Kidney tubule cell (primary cell): ENCODE measurements at regions not wholly inside any gene's neighbourhood (a gene's known extent, or its start where the extent isn't known, plus 50 kb on each side); places are given as distances from the start of the nearest gene placed in this dataset.

Experiments
- DNase-seq: peaks from one replicate; pipeline ENCODE4 v3.0.0-alpha.2; 2018; ENCODE audit warnings: low spot score

GRCh38 chr6:139852067-139852466 lies 477.6 kb upstream of the CITED2 start:
- DNase-seq = no peak

DNA sequence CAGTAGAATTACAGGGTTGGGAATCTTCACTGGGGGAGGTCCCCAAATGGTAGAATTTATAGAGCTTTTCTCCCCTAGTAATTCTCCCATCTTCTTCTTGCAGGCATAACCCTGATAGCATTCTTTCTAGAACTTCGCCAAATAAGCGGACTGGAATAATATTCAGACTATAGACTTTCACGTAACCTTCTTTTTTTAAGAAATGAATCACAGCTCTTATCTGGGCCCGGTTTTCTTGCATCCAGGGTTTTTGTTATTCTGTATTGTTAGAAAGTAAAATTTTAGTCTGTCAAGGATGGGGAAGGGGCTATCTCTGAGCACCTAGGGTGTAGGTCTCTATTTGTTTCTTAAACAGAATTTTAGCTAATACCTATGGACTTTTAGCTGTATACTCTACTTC lies 476.8 kb upstream of the CITED2 start:
- DNase-seq = no peak

DNA sequence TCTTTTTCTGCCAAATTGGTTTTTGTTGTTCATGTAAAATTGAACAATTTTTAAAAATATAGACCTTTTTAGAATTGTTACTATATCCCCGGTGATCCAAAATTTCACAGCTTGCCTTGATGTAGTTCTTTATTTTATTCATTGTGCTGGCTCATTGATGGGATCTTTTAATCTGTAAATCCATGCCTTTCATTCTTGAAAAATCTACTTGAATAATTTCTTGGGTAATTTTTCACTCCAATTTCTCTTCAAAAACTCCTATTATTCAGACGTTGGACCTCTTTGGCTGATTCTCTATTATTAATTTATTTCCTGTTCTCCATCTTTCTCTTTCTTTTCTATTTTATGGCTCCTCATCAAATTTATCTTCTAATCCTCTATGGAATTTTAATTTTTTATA lies 476.1 kb upstream of the CITED2 start:
- no peak for DNase-seq

DNA sequence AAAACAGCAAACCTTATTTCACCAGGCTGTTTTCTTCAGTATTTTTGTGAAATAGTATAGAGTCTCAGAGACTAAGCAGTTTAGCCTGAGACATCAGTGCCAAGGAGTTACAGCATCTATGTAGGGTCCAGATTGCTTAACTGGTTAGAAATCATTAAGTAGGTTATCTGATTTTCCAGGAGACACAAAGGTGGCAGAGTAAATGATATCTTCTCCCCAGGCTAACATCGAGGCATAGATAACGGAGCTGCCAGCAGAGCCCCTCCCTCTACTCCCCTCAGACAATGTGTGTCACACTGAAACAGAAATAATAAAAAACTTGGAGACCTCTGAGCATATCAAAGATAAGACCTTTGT lies 473.0 kb upstream of the CITED2 start:
- DNase-seq = no peak

GRCh38 chr6:139846538-139847456 lies 472.3 kb upstream of the CITED2 start:
- peak; percentile 54 for DNase-seq

DNA sequence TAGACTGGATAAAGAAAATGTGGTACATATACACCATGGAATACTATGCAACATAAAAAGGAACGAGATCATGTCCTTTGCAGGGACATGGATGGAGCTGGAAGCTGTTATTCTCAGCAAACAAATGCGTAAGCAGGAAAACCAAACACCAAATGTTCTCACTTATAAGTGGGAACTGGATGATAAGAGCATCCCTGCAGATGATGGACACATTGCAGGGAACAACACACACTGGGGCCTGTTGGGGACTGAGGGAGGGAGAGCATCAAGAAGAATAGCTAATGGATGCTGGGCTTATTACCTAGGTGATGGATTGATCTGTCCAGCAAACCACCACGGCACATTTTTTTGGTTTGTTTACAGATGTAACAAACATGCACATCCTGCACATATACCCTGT lies 470.5 kb upstream of the CITED2 start:
- DNase-seq = no peak

DNA sequence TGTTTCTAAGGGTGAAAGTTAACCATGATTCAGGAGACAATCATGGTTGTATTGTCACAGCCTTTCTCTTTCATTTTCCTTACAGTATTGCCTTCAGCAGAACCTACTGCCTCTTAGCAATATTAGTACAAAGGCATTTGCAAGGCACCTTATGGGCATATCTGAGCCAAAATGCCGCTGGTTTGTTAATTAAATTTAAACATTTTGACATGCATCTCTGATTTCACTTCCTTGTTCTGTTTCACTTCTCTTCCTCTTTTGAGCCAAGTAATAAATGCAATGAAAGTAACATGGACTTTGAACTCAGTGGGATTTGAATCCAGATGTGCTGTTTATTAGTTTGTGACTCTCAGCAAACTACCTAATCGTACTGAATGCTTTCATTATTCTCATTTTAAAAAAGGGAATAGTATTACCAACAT lies 467.4 kb upstream of the CITED2 start:
- DNase-seq = no peak

- DNase-seq = peak; percentile 25
These were observed 465.2 kb upstream of the CITED2 start for GRCh38 chr6:139839506-139840156.

GRCh38 chr6:139834232-139834631 lies 459.8 kb upstream of the CITED2 start:
- DNase-seq = no peak

GRCh38 chr6:139833592-139833991 lies 459.1 kb upstream of the CITED2 start:
- DNase-seq = no peak

- DNase-seq = no peak
These were observed 458.3 kb upstream of the CITED2 start for GRCh38 chr6:139832493-139833305.

DNA sequence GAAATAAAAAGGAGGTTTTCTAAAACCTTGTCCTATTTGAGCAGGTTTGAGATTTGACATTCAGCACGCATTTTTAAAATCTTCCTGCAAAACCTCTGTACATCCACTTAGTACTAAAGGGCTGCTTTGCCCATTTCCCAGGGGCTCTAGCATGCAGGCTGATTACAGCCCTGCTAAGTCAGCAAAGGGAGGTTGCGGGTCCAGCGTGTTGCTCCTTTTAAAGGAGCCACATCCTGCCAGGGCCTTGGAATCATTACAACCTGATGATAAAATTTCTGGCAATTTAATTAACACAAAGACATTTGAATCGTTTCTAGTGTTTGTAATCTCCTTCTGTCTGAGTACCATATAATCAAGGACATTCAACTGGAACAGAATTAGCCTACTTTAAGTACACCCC lies 455.1 kb upstream of the CITED2 start:
- DNase-seq = no peak

GRCh38 chr6:139828751-139829519 lies 454.5 kb upstream of the CITED2 start:
- peak; percentile 13 for DNase-seq

DNA sequence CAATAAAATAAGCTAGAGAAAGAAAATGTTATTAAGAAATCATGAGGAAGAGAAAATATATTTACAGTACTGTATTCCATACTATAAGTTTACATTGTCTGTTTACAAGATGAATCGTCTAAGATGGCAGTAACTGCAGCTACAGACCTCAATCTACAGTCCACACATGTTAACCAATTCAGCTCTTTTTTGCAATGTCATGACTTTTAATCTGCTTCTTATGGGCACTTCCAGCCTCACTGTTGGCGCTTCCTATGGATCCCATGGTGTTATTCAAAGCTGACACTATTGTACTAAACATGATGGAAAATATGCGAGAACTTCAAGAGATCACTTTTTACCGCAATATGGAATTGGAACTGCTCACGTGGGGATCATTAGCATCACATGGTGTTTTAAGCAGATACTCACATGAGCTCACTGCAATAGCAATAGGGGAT lies 451.5 kb upstream of the CITED2 start:
- DNase-seq = no peak

DNA sequence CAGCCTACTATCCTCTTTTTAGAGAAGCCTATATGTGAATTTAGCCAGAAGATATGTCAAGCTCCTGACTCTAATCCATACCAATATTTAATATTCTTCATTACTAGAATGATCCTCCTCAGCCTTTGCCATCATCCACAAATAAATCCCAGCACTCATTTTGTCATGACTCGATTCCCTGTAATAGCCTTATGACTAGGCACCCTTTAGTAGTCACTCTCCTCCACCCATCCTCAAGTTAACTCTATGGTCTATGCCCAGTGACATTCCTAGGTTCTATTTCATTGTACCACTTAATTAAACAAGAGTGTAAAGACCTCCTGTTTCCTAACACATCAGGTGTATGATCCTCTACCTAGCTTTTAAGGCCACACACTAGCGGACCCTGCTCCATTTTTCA lies 450.4 kb upstream of the CITED2 start:
- DNase-seq = no peak

DNA sequence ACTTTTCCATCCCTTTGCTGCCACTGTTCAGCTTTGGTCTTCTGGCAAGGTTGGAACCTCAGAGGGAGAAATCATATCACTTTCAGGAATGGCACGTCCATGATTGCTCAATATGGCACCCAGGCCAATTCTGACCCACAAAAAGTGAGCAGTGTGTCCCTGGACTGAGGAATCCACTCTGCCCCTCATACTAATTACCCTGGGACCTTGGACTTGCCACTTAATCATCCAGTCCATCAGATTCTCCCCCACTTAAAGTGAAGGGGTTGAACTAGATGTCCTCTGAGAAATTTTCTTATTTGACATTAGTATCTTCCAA lies 449.3 kb upstream of the CITED2 start:
- DNase-seq = no peak

DNA sequence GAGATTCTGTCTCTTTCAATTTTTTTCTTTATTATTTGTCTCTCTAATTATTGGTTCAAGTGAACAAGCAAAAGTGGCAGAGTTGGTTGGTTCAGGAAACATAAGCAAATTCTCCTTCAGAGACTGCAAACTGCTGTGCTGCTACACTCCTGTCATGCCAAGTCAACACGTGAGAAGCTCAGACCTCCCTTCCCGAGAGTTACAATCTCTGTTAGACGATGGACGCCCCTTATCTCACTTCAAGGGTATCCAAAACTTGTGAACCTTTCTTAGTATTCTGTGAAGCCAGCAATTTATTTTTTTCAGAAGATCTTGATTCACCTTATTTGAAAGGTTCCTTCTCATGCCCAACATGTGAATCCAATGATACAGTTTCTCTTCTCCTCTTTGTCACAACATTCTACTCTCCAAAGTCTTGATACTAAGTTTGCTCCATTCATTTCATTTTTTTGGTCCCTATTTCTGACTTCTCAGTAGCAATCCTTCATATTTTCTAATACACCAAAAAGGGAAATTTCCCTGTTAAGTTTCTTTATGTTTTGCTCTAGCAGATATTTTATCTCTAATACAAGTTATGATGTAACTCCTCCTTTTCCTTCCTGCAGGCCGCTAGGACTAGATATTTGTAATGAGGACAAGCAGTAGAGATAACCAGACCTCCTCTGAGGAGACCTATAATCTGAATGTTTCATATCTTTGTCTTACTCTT lies 448.8 kb upstream of the CITED2 start:
- DNase-seq = no peak

DNA sequence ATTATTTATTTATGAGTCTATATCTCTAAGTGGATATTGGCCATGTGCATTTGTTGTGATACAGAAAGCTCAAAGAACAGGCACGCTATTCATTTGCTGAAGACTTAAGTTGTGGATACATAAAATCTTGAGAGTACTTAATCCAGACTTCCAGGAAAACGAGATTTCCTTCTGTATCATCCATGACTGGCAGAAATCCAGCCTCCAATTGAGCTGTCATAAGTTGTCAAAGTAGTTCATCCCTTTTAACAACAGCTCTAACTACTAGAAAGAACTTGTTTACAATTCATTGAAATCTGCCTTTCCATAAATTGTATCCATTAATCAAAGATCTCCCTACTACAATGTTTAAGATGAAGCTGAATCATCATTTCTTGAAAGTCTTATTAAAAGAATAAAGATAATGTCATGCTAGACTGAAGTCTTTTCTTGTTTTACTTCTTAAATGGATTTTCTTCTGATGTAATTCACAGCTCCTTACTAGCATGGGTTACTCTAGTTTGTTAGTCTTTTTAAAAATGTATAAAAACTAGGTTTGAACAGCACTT lies 447.3 kb upstream of the CITED2 start:
- DNase-seq = no peak

DNA sequence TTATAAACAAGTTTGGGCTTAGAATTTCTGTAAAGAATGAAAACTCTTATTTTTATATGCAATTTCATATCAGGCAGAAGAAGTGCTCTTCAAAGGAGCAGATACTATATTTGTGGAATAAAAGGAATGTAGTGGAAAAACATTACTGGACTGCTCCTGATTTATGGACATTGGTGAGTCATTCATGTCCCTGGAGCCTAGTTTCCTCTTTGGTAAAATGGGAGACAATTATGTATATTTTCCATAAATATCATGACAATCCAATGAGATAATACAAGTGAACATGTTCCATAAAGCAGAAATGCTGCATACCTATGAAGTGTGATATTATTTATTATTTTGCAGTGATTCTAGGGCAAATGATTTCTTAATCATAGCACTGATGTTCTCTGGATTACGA lies 445.8 kb upstream of the CITED2 start:
- peak; percentile 47 for DNase-seq

DNA sequence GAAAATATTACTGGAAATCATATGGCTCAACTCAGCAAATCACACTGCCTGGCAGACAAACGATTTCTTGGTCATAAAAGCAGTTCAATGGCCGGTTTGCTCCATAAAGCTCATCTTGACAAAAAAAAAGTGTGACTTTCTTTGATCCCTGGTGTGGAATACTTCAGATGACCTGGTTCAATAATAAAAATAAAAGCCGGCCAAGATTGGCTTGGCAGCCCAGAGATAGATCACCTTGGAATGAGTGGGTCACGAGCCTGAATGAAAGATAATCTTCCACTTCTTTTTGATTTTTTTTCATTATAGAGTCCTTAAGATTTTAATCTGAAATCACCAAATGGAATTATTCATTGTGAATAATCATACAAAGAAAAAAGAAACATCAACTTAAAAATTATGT lies 445.3 kb upstream of the CITED2 start:
- DNase-seq = no peak

GRCh38 chr6:139812939-139813338 lies 438.5 kb upstream of the CITED2 start:
- DNase-seq = no peak
